ENCODE measurements at regions not wholly inside any gene's neighbourhood (a gene's known extent, or its start where the extent isn't known, plus 50 kb on each side); places are given as distances from the start of the nearest gene placed in this dataset.

- CTCF ChIA-PET = no interaction called here
- Mint-ChIP-seq H3K27ac (ENCODE audit: unreplicated experiment) (no peak overlapping the region), H3K36me3 (ENCODE audit: insufficient read depth, unreplicated experiment) (no peaks in the 10 kb centered on the region), H3K27me3 (ENCODE audit: insufficient read depth, unreplicated experiment) (no peaks in the 10 kb centered on the region), H3K4me1 (ENCODE audit: low read depth, unreplicated experiment) (no peaks in the 10 kb centered on the region), H3K4me3 (ENCODE audit: unreplicated experiment) (no peak overlapping the region), H3K9me3 (ENCODE audit: unreplicated experiment) (peaks cover 9% of the 10 kb centered on the region)
- Histone ChIP-seq H3K9me3 (no peaks in the 10 kb centered on the region), H3K4me3 (ENCODE audit: low read depth, low read length) (no peak overlapping the region), H3K36me3 (ENCODE audit: control insufficient read depth, insufficient read depth, low read length) (no peaks in the 10 kb centered on the region), H3K27me3 (replicated peaks; ENCODE audit: control insufficient read depth, insufficient read depth, low read length) (no peaks in the 10 kb centered on the region), H3K4me1 (no peaks in the 10 kb centered on the region)
- BruUV-seq (replicated peaks) = no TSS peak
- no peak for DNase-seq
- TF ChIP-seq, protein P1, sequence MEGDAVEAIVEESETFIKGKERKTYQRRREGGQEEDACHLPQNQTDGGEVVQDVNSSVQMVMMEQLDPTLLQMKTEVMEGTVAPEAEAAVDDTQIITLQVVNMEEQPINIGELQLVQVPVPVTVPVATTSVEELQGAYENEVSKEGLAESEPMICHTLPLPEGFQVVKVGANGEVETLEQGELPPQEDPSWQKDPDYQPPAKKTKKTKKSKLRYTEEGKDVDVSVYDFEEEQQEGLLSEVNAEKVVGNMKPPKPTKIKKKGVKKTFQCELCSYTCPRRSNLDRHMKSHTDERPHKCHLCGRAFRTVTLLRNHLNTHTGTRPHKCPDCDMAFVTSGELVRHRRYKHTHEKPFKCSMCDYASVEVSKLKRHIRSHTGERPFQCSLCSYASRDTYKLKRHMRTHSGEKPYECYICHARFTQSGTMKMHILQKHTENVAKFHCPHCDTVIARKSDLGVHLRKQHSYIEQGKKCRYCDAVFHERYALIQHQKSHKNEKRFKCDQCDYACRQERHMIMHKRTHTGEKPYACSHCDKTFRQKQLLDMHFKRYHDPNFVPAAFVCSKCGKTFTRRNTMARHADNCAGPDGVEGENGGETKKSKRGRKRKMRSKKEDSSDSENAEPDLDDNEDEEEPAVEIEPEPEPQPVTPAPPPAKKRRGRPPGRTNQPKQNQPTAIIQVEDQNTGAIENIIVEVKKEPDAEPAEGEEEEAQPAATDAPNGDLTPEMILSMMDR (IDR thresholded peaks at IDR 0.05; ENCODE audit: insufficient read depth in 1 of 2, low read depth in 1 of 2, low read length in 1 of 2, severe bottlenecking in 1 of 2, unreplicated experiment in 1 of 2) = no peak
- intact Hi-C loops (cut with micrococcal nuclease; ENCODE audit: unreplicated experiment) = no loop called here
- POLR2A ChIA-PET = no interaction called here
Measured at GRCh38 chr1:29461115-29461739, 224.9 kb downstream of the PTPRU start.

DNA sequence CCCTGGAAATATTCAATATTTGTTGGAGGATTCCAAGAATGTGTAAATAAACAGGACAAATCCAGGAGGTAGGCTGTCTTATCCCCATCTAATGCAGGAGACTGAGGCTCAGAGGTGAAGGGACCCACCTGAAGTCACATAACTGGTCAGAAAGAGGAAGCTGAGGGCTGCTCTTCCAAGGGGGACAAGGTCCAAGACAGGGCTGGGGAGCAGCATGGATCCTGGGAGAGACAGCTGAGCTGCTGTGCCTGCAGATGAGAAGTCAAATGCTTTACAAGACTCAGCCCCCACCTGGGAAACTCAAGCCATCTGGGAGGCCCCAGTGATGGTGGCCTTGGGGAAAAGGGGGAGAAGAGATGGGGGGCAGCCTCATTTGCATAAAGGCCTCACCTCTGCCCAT lies 224.4 kb downstream of the PTPRU start:
- TF ChIP-seq, protein P1 (IDR thresholded peaks at IDR 0.05; ENCODE audit: insufficient read depth in 1 of 2, low read depth in 1 of 2, low read length in 1 of 2, severe bottlenecking in 1 of 2, unreplicated experiment in 1 of 2) = no peak
- Histone ChIP-seq H3K9me3 (no peaks in the 10 kb centered on the region), H3K4me3 (ENCODE audit: low read depth, low read length) (no peak overlapping the region), H3K36me3 (ENCODE audit: control insufficient read depth, insufficient read depth, low read length) (no peaks in the 10 kb centered on the region), H3K27me3 (replicated peaks; ENCODE audit: control insufficient read depth, insufficient read depth, low read length) (no peaks in the 10 kb centered on the region), H3K4me1 (no peaks in the 10 kb centered on the region)
- no peaks in the 10 kb centered on the region for H3K27me3 Mint-ChIP-seq (ENCODE audit: insufficient read depth, unreplicated experiment)
- no peak overlapping the region for H3K27ac Mint-ChIP-seq (ENCODE audit: unreplicated experiment)
- H3K4me3 Mint-ChIP-seq (ENCODE audit: unreplicated experiment) = no peak overlapping the region
- no peaks in the 10 kb centered on the region for H3K36me3 Mint-ChIP-seq (ENCODE audit: insufficient read depth, unreplicated experiment)
- no TSS peak for BruUV-seq (replicated peaks)
- peaks cover 9% of the 10 kb centered on the region for H3K9me3 Mint-ChIP-seq (ENCODE audit: unreplicated experiment)
- DNase-seq = no peak
- CTCF ChIA-PET = no interaction called here
- no peaks in the 10 kb centered on the region for H3K4me1 Mint-ChIP-seq (ENCODE audit: low read depth, unreplicated experiment)
- intact Hi-C loops (cut with micrococcal nuclease; ENCODE audit: unreplicated experiment) = no loop called here
- POLR2A ChIA-PET = no interaction called here

- Mint-ChIP-seq H3K27ac (ENCODE audit: unreplicated experiment) (no peak overlapping the region), H3K36me3 (ENCODE audit: insufficient read depth, unreplicated experiment) (no peaks in the 10 kb centered on the region), H3K4me3 (ENCODE audit: unreplicated experiment) (no peak overlapping the region), H3K4me1 (ENCODE audit: low read depth, unreplicated experiment) (no peaks in the 10 kb centered on the region), H3K9me3 (ENCODE audit: unreplicated experiment) (peaks cover 4% of the 10 kb centered on the region), H3K27me3 (ENCODE audit: insufficient read depth, unreplicated experiment) (no peaks in the 10 kb centered on the region)
- TF ChIP-seq, protein P1 (IDR thresholded peaks at IDR 0.05; ENCODE audit: insufficient read depth in 1 of 2, low read depth in 1 of 2, low read length in 1 of 2, severe bottlenecking in 1 of 2, unreplicated experiment in 1 of 2) = no peak
- intact Hi-C loops (cut with micrococcal nuclease; ENCODE audit: unreplicated experiment) = no loop called here
- H3K9me3 ChIP-seq = no peaks in the 10 kb centered on the region
- DNase-seq = no peak
- H3K36me3 ChIP-seq (ENCODE audit: control insufficient read depth, insufficient read depth, low read length) = no peaks in the 10 kb centered on the region
- CTCF ChIA-PET = no interaction called here
- H3K4me3 ChIP-seq (ENCODE audit: low read depth, low read length) = no peak overlapping the region
- BruUV-seq (replicated peaks) = no TSS peak
- POLR2A ChIA-PET = no interaction called here
- H3K4me1 ChIP-seq = no peaks in the 10 kb centered on the region
- no peaks in the 10 kb centered on the region for H3K27me3 ChIP-seq (replicated peaks; ENCODE audit: control insufficient read depth, insufficient read depth, low read length)
Measured at GRCh38 chr1:29460041-29460610, 223.8 kb downstream of the PTPRU start.
